H9 (cell line): ENCODE measurements at regions not wholly inside any gene's neighbourhood (a gene's known extent, or its start where the extent isn't known, plus 50 kb on each side); places are given as distances from the start of the nearest gene placed in this dataset.
A peak's percentile ranks its signal among the peaks of the same experiment; 100 is the strongest.

Source experiments
- DNase-seq: peaks from one replicate; pipeline ENCODE4 v3.0.0-alpha.2; 2017
- H2AFZ ChIP-seq: one replicate; pipeline ENCODE4 v1.6.1; 2013; ENCODE audit warnings: mild to moderate bottlenecking, low read length, control low read depth, moderate library complexity
- H2AK5ac ChIP-seq: 2 replicates; pipeline ENCODE4 v1.6.1; 2013; ENCODE audit warnings: low read length, control low read depth, mixed read lengths; ENCODE audit not compliant: insufficient read length
- H2BK120ac ChIP-seq: one replicate; pipeline ENCODE4 v1.6.1; 2013; ENCODE audit warnings: low read depth, mild to moderate bottlenecking, low read length, control low read depth, inconsistent platforms; ENCODE audit not compliant: poor library complexity, severe bottlenecking
- H2BK12ac ChIP-seq: 2 replicates; pipeline ENCODE4 v1.6.1; 2013; ENCODE audit warnings: low read length, control low read depth, mixed read lengths, low read depth; ENCODE audit not compliant: insufficient read length
- H2BK15ac ChIP-seq: 2 replicates; pipeline ENCODE4 v1.6.1; 2013; ENCODE audit warnings: low read depth, low read length, control low read depth
- H2BK20ac ChIP-seq: one replicate; pipeline ENCODE4 v1.6.1; 2013; ENCODE audit warnings: low read depth, mild to moderate bottlenecking, low read length, control low read depth, inconsistent platforms; ENCODE audit not compliant: poor library complexity, severe bottlenecking
- H2BK5ac ChIP-seq: 2 replicates; pipeline ENCODE4 v1.6.1; 2013; ENCODE audit warnings: low read length, control low read depth, mixed read lengths; ENCODE audit not compliant: insufficient read length
- H3K14ac ChIP-seq: 2 replicates; pipeline ENCODE4 v1.6.1; 2013; ENCODE audit warnings: low read length, control low read depth; ENCODE audit not compliant: insufficient read depth
- H3K18ac ChIP-seq: 2 replicates; pipeline ENCODE4 v1.6.1; 2013; ENCODE audit warnings: low read depth, mild to moderate bottlenecking, mixed read lengths, low read length, control low read depth; ENCODE audit not compliant: insufficient read length
- H3K23ac ChIP-seq: 2 replicates; pipeline ENCODE4 v1.6.1; 2013; ENCODE audit warnings: low read length, control low read depth, mixed read lengths, low read depth; ENCODE audit not compliant: insufficient read length
- H3K23me2 ChIP-seq: 2 replicates; pipeline ENCODE4 v1.6.1; 2013; ENCODE audit warnings: low read depth, mild to moderate bottlenecking, mixed read lengths, low read length, control low read depth; ENCODE audit not compliant: insufficient read length, poor library complexity, severe bottlenecking
- H3K27ac ChIP-seq: 2 replicates; pipeline ENCODE4 v1.5.1; 2013; ENCODE audit warnings: low read length, control low read depth, mixed read lengths, low read depth; ENCODE audit not compliant: insufficient read length
- H3K27me3 ChIP-seq: 2 replicates; pipeline ENCODE4 v1.6.1; 2013; ENCODE audit warnings: low read length, control low read depth, inconsistent platforms; ENCODE audit not compliant: insufficient read depth
- H3K4ac ChIP-seq: 2 replicates; pipeline ENCODE4 v1.6.1; 2013; ENCODE audit warnings: low read depth, mild to moderate bottlenecking, control low read depth, inconsistent platforms, low read length, moderate library complexity
- H3K4me1 ChIP-seq: 2 replicates; pipeline ENCODE4 v1.6.1; 2013; ENCODE audit warnings: low read length, control low read depth, inconsistent platforms; ENCODE audit not compliant: insufficient read depth
- H3K4me2 ChIP-seq: 2 replicates; pipeline ENCODE4 v1.6.1; 2013; ENCODE audit warnings: low read length, control low read depth, mixed read lengths; ENCODE audit not compliant: insufficient read length, insufficient read depth
- H3K56ac ChIP-seq: 2 replicates; pipeline ENCODE4 v1.6.1; 2013; ENCODE audit warnings: low read depth, mild to moderate bottlenecking, mixed read lengths, low read length, control low read depth; ENCODE audit not compliant: insufficient read length
- H3K79me1 ChIP-seq: 2 replicates; pipeline ENCODE4 v1.6.1; 2013; ENCODE audit warnings: low read depth, mild to moderate bottlenecking, moderate library complexity, low read length, control low read depth, inconsistent platforms; ENCODE audit not compliant: insufficient read depth, poor library complexity, severe bottlenecking
- H3K79me2 ChIP-seq: 2 replicates; pipeline ENCODE4 v1.6.1; 2013; ENCODE audit warnings: low read length, control low read depth, inconsistent platforms; ENCODE audit not compliant: insufficient read depth
- H3K9ac ChIP-seq: 2 replicates; pipeline ENCODE4 v1.6.1; 2013; ENCODE audit warnings: low read length, control low read depth, mixed read lengths; ENCODE audit not compliant: insufficient read length; ENCODE audit errors: extremely low read depth
- H3K9me3 ChIP-seq: one replicate; pipeline ENCODE4 v1.6.1; 2013; ENCODE audit warnings: low read depth, low read length, inconsistent platforms; ENCODE audit not compliant: control insufficient read depth
- H3T11ph ChIP-seq: one replicate; pipeline ENCODE4 v1.6.1; 2013; ENCODE audit warnings: mild to moderate bottlenecking, low read length, control low read depth, inconsistent platforms
- H4K20me1 ChIP-seq: one replicate; pipeline ENCODE4 v1.6.1; 2013; ENCODE audit not compliant: control insufficient read depth, insufficient read length, insufficient read depth
- H4K5ac ChIP-seq: 2 replicates; pipeline ENCODE4 v1.6.1; 2013; ENCODE audit warnings: low read depth, mild to moderate bottlenecking, mixed read lengths, low read length, control low read depth; ENCODE audit not compliant: insufficient read length
- H4K8ac ChIP-seq: replicated peaks from 2 replicates; pipeline ENCODE4 v1.6.1; 2013; ENCODE audit warnings: low read length, control low read depth, mixed read lengths, low read depth; ENCODE audit not compliant: insufficient read length
- H4K91ac ChIP-seq: 2 replicates; pipeline ENCODE4 v1.6.1; 2013; ENCODE audit warnings: low read depth, mild to moderate bottlenecking, moderate library complexity, mixed read lengths, low read length, control low read depth; ENCODE audit not compliant: insufficient read length
- H3K27ac Mint-ChIP-seq, 3 experiments: 2 replicates in 2 of 3; 3 replicates in 1 of 3; pipeline ENCODE4 v1.8.0; 2020 to 2021; ENCODE audit warnings: mixed read lengths in 3 of 3, mild to moderate bottlenecking in 1 of 3, moderate library complexity in 1 of 3
- H3K27me3 Mint-ChIP-seq: 2 replicates; pipeline ENCODE4 v1.8.0; 2021; ENCODE audit warnings: low read depth, mild to moderate bottlenecking, moderate library complexity, mixed read lengths
- H3K36me3 Mint-ChIP-seq, 3 experiments: 2 replicates in 2 of 3; 3 replicates in 1 of 3; pipeline ENCODE4 v1.8.0; 2020 to 2021; ENCODE audit warnings: low read depth in 3 of 3, mixed read lengths in 3 of 3; ENCODE audit not compliant: insufficient read depth in 1 of 3
- H3K4me1 Mint-ChIP-seq, 2 experiments: 2 replicates each; pipeline ENCODE4 v1.8.0; 2020; ENCODE audit warnings: mixed read lengths in 2 of 2
- H3K4me3 Mint-ChIP-seq, 2 experiments: 2 replicates in 1 of 2; 3 replicates in 1 of 2; pipeline ENCODE4 v1.8.0; 2020 to 2021; ENCODE audit warnings: mild to moderate bottlenecking in 2 of 2, mixed read lengths in 2 of 2, moderate library complexity in 1 of 2
- H3K9me3 Mint-ChIP-seq, 2 experiments: 2 replicates in 1 of 2; 3 replicates in 1 of 2; pipeline ENCODE4 v1.8.0; 2020; ENCODE audit warnings: mild to moderate bottlenecking in 2 of 2, mixed read lengths in 2 of 2, moderate library complexity in 1 of 2
- CTCF ChIP-seq: fragments of 200-600 bp; sonication (generic); conservative IDR thresholded peaks from 3 replicates; pipeline ENCODE4 v1.8.0; 2021; ENCODE audit warnings: antibody characterized with exemption, mild to moderate bottlenecking
- WGBS: extraction: QIAGEN DNeasy Blood & Tissue Kit; methylation state at CpG from one replicate; pipeline ENCODE4 v1.1.7; 2013; ENCODE audit warnings: missing lambda C conversion rate, low lambda C conversion rate, mixed read lengths; ENCODE audit not compliant: insufficient read length; ENCODE audit errors: extremely low coverage; 5-methylcytosine and 5-hydroxymethylcytosine counted together

DNA sequence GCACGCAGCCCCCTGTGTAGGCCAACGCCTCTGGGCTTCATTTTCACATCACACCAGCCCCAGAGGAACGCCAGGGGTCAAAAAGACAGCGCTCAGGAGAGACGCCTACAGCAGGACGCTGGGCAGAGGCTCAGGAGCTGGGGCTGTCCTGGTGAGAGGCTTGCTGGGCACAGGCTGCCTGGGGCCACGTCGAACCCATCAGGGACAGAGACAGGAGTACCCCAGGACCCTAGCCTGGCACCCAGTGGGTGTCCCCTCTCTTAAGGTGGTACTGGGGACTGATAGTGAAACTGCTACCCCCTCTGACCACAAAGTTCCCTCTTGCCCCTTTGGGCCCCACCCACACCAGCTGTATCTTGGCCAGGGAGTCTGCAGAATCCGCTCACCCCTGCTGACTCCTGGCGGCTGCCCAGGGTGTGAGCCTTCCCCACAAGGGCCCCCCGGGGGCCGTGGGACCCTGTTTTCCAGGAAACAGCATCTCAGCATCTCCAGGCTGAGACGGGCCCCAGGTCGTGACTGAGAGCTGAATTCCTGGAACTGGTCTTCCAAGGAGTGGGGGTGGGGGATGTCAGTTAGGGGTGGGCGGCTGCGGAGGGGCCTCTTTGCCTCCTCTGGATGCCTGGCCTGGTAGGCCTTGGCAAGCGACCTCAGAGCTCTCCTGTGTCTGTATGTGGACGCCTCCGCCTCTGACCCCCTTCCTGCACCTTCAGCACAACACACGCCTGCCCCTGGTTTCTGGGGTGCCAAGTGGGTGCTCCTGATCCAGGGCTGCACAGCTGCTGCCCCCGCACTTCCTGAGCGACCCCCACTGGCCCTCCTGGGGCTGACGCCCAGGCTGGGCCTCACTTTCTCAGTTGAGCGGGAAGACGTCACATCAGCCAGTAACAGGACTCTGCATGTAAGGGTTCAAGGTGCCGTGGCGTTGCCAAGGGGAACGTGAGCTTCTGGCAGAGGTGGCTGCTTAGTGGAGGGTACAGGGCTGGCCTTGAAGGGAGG, 321.9 kb upstream of the RTL1 start:
- H3K27me3 Mint-ChIP-seq = peaks cover 32% of the 10 kb centered on the region
- H4K91ac ChIP-seq = no peak overlapping the region
- H4K20me1 ChIP-seq = no peaks in the 10 kb centered on the region
- H3K4me2 ChIP-seq = no peak overlapping the region
- H3K9me3 ChIP-seq = no peaks in the 10 kb centered on the region
- H3K79me2 ChIP-seq = no peaks in the 10 kb centered on the region
- H2BK120ac ChIP-seq = no peak overlapping the region
- H3K36me3 Mint-ChIP-seq = peaks cover 0 to 4% (median 0%) of the 10 kb centered on the region in 3 experiments; a peak in 4 of 7 replicates
- H3K27ac Mint-ChIP-seq = no peak overlapping the region; a peak in 1 of 7 replicates
- H3K27ac ChIP-seq = no peak overlapping the region
- H3K14ac ChIP-seq = no peak overlapping the region
- peaks cover 30 to 45% of the 10 kb centered on the region in 2 experiments for H3K4me1 Mint-ChIP-seq
- H4K5ac ChIP-seq = no peak overlapping the region
- H2BK15ac ChIP-seq = no peak overlapping the region
- H4K8ac ChIP-seq = no peak overlapping the region
- no peak overlapping the region for H2BK5ac ChIP-seq
- 0 out of 3 replicates have a peak, but pooled peaks have one; percentile 5 for TF ChIP-seq CTCF
- no peak overlapping the region for H3K18ac ChIP-seq
- H3K56ac ChIP-seq = no peak overlapping the region
- H3K23ac ChIP-seq = no peak overlapping the region
- peaks cover 0 to 6% of the 10 kb centered on the region in 2 experiments; a peak in 4 of 5 replicates for H3K9me3 Mint-ChIP-seq
- H2BK20ac ChIP-seq = no peak overlapping the region
- H3K4me1 ChIP-seq = peaks cover 2% of the 10 kb centered on the region; the same call in 1 of the 2 replicates
- no peak overlapping the region for H2AFZ ChIP-seq
- no peaks in the 10 kb centered on the region for H3K23me2 ChIP-seq
- no peak overlapping the region for H3K4ac ChIP-seq
- H2AK5ac ChIP-seq = no peak overlapping the region
- no peak overlapping the region for H3K9ac ChIP-seq
- H3K79me1 ChIP-seq = no peaks in the 10 kb centered on the region
- H3K4me3 Mint-ChIP-seq = no peak overlapping the region
- H3T11ph ChIP-seq = no peak overlapping the region
- H3K27me3 ChIP-seq = no peaks in the 10 kb centered on the region
- H2BK12ac ChIP-seq = no peak overlapping the region
- peak; percentile 20 for DNase-seq
- WGBS = no CpG with 5 or more reads among the region's 28 CpGs
